ENCODE measurements at regions not wholly inside any gene's neighbourhood (a gene's known extent, or its start where the extent isn't known, plus 50 kb on each side); places are given as distances from the start of the nearest gene placed in this dataset.
"Not testable (repeated sequence)": the region's sequence is repeated elsewhere in the genome, so short reads cannot be mapped to it uniquely, and the experiment has no call there.

DNA sequence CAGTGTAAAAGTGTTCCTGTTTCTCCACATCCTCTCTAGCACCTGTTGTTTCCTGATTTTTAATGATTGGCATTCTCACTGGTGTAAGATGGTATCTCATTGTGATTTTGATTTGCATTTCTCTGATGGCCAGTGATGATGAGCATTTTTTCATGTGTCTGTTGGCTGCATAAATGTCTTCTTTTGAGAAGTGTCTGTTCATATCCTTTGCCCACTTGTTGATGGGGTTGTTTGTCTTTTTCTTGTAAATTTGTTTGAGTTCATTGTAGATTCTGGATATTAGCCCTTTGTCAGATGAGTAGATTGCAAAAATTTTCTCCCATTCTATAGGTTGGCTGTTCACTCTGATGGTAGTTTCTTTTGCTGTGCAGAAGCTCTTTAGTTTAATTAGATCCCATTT is 65.6 kb upstream of the IZUMO1R start:
- TF ChIP-seq, protein P1, sequence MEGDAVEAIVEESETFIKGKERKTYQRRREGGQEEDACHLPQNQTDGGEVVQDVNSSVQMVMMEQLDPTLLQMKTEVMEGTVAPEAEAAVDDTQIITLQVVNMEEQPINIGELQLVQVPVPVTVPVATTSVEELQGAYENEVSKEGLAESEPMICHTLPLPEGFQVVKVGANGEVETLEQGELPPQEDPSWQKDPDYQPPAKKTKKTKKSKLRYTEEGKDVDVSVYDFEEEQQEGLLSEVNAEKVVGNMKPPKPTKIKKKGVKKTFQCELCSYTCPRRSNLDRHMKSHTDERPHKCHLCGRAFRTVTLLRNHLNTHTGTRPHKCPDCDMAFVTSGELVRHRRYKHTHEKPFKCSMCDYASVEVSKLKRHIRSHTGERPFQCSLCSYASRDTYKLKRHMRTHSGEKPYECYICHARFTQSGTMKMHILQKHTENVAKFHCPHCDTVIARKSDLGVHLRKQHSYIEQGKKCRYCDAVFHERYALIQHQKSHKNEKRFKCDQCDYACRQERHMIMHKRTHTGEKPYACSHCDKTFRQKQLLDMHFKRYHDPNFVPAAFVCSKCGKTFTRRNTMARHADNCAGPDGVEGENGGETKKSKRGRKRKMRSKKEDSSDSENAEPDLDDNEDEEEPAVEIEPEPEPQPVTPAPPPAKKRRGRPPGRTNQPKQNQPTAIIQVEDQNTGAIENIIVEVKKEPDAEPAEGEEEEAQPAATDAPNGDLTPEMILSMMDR (IDR thresholded peaks at IDR 0.05), result not testable (repeated sequence)
- not testable (repeated sequence) for TF ChIP-seq POLR2AphosphoS5, POLR2A (IDR thresholded peaks at IDR 0.05)

All from breast epithelium (tissue), 3 donors.